HG03378 (cell line): ENCODE measurements at regions not wholly inside any gene's neighbourhood (a gene's known extent, or its start where the extent isn't known, plus 50 kb on each side); places are given as distances from the start of the nearest gene placed in this dataset.
"Not testable (repeated sequence)": the region's sequence is repeated elsewhere in the genome, so short reads cannot be mapped to it uniquely, and the experiment has no call there.

Experiments used
- ATAC-seq: cut with Tn5 transposase; IDR thresholded peaks from one replicate; pipeline ENCODE4 v1.9.1; 2021; ENCODE audit warnings: mild to moderate bottlenecking, moderate library complexity; ENCODE audit not compliant: unreplicated experiment

DNA sequence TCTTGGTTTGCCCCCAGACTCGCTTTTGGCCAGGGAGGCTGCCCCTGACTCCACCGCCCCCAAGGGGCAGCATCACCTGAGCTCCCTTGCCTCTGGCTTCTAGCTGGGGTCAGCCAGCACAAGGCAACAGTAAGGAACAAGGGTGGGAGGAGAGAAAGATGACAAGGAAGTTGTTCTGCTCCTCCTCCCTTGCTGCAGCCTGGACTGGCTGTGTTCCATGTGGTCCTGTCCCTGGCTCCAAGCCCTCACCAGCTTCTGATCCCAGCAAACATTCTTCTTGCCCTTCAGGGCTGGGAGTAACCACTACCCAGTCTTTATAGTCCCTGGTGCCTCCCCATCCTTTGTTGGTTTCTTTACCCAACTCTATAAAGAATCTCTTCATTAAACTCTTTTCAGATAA lies 100.3 kb upstream of the SPIN1 start:
- no peak for ATAC-seq

DNA sequence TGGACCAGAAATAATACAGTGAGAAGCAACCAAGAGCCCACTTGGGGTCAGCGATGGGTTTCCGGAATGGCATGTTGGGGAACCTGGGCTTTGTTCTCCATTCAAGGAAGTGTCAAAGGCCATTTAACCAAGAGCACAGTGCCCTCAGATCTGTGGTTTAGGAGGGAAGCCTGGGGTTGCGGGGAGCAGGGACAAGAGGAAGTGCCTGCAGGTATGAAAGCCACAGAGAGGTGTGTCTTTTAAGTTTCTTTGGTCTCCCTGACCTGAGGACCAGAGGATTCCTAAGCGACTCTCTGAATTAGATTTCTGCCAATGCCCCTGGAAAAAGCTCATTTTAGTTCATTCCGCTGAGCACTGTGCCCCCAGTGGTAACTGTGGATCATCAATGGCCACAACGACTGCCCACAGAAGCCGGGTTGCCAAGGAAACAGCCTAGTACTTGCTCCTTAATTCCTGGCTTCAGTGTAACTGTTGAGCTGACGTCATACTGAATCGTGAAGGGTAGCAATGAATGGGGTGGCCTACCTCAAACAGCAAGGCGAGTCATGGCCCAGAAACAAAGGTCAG lies 107.3 kb upstream of the SPIN1 start:
- no peak for ATAC-seq

DNA sequence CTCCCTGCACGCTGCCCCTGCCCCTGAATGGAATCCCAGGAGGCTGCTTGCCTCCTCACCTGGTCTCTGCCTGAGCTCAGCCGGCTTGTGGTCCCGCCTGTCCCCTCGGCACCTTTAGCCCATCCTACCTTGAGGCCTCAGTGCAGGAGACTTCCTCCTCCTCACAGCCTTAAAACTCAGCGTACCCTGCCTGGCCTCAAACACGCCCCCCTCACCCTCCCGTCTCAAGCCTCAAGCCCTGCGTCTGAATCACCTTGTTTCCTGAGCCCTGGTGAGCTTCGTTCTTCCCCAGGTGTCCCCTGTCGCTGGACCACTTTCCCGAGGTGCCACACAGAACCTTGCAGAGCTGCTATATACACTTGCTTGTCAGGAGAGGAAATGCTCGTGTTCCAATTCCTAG lies 110.2 kb upstream of the SPIN1 start:
- no peak for ATAC-seq

DNA sequence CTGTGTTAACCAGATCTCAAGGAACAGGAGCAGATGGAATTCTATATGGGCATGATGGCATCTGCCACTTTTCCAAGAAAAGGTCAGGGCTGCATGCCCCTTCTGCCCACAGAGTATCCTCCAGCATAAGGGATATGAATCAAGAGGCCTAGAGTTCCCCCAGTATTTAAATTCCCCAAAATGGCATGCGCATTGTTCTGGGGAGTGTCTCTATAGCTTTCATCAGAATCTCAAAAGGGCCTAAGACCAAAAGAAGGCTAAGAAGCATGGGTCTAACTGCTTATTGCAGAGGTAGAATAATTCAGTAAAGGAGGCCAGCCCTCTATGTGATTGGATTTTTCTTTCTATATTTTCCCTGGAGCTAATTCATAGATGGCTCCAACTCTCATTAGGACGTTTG lies 114.2 kb upstream of the SPIN1 start:
- no peak for ATAC-seq

DNA sequence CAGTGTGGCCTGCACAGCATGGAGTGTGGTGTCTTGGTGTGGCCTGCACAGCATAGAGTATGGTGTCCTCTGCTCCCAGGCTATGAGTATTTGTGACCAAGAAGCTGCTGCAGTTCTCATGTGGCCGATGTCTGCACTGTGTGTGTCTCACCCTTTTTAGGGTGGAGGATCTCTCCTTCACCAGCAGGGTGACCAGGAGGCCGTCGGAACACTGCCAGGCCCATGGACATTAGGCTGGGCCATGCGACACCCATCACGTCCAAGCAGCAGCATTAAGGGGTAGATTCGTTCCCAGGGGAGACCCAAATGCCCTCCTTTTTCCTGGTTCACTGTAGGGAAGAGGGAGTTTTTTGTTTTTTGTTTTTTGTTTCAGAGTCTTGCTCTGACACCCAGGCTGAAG lies 115.3 kb upstream of the SPIN1 start:
- no peak for ATAC-seq

DNA sequence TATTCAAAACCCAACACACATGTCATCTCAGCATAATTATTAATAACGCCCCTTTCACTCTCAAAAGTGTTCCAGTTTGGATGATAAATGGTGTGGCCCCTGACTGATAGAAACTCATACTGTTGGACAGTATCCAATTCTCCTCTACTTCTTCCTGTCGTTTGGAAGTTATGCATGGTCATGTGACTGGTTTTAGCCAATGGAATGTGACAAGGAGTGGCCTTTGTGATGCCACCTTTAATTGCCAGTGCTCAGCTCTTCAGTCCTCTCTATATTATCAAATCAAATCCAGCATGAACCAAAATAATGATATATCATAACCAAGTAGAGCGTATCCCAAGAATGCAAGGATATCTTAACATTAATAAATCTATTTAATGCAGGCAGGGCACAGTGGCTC lies 117.8 kb upstream of the SPIN1 start:
- no peak for ATAC-seq

DNA sequence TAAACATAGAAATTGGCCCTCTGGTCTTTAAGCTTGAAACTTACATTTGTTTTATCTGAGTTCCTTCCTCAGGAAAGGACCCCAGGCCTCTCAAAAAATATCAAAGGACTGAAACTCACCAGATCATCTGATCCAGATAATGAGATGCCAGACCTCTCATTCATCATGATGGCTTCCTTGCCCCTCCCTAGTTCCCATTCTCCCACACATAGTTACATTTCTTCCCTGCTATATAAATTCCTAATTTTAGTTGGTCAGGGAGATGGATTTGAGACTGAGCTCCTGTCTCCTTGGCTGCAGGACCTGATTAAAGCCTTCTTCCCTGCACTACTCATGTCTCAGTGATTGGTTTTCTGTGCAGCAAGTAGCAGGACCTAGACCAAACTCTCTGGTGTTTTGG lies 119.4 kb upstream of the SPIN1 start:
- ATAC-seq = no peak

DNA sequence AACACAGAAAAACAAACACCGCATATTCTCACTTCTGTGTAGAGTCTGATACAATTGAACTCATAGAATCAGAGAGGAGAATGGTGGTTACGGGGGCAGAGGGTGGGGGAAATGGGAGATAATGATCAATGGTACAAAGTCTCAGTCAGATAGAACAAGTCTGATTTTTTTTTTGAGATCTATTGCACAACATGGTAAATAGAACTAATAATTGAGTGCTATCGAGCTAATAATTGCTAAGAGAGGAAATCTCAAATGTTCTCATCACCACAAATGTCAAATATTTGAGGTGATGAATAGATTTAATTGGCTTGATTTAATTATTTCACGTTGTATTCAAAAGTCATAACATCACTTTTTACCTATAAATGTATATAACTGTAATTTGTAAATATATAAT lies 121.0 kb upstream of the SPIN1 start:
- no peak for ATAC-seq

DNA sequence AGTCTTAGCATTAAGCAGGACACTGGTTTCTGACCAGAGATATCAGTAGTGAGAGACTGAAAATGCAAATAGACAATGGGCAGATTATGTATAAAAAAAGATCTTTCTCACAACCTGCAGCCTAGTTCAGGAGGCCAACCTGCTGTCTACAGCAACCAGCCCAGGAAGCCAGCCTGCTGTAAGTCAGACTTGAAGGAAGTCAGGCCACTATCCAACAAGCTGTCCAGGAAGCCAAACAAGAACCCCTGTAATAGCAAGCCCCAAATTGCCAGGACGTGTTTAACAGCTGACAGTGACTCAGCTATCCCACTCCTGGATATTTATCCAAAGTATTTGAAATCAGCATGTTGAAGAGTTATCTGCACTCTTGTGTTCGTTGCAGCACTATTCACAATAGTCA lies 121.8 kb upstream of the SPIN1 start:
- ATAC-seq = no peak

DNA sequence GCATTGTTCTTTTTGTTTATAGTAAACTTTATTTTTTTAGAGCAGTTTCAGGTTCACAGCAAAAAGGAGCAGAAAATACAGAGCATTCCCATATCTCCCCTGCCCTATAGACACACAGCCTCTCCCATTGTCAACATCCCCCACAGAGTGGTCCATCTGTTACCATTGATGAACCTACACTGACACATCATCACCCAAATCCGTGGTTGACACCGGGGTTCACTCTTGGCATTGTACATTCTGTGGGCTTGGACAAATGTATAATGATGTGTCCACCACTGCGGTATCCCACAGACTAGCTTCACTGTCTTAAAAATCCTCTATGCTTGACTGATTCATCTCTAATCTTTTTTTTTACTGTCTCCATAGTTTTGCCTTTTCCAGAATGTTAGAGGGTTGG lies 120.7 kb upstream of the SPATA31C2 start:
- no peak for ATAC-seq

DNA sequence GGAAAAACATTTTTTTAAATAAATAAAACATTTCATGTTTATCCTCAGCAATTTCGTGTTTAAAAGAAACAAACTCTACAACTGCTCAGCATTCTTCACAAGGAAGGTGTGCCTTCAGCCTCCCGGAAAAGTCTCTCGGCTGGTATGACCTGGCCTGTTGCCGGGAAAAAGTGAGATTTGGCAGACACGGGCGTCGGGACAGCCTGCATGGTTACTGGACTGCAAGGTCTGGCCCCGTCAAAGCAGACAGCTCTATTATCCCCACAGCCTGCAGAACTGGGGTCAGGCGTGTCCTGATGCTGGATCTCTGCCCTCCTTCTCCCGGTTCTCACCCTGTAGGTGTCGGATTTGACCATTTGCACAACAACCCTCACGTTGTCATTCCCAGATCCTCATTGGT lies 120.3 kb upstream of the SPATA31C2 start:
- ATAC-seq = no peak

DNA sequence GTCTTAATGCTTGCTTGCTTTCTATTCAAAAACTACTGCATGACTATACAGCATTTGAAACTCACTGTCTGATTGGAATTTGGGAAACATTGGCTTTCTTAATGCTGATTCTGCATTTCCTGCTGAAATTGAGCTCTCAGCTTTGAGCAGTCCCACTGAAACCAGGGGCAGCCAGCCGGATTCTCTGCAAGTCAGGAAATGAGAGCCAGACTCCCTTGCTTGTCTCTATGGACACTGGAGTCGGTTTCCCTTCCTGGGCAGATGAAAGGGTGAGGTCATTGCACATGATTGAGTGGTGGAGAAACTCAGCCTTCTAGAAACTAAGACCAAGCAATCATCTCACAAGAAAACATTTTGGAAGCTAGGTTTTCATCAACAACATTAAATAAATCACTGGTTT lies 119.7 kb upstream of the SPATA31C2 start:
- no peak for ATAC-seq

DNA sequence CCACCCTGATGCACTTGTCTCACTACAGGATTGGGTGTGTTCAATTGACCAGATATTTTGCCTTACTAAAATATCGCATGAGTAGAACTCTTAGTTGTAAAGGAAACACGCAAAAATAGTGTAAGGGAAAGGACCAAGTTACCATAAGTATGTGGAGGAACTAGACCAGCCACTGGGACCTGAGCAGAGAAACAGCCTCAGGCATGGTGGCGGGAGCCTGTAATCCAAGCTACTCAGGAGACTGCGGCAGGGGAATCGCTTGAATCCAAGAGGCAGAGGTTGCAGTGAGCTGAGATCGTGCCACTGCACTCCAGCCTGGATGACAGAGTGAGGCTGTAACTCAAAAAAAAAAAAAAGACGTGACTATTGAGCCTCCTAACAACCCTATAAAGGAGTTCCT lies 117.9 kb upstream of the SPATA31C2 start:
- no peak for ATAC-seq

DNA sequence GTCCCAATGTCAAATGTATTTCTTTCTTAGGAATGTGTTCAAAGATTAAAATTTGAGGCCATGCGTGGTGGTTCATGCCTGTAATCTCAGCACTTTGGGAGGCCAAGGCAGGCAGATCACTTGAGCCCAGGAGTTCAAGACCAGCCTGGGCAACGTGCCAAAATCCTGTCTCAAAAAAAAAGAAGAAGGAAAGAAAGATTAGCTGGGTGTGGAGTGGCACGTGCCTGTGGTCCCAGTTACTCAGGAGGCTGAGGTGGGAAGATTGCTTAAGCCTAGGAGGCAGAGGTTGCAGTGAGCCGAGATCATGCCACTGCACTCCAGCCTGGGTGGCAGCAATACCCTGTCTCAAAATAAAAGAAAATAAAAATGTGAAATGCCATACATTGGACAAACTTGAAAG lies 117.5 kb upstream of the SPATA31C2 start:
- not testable (repeated sequence) for ATAC-seq

DNA sequence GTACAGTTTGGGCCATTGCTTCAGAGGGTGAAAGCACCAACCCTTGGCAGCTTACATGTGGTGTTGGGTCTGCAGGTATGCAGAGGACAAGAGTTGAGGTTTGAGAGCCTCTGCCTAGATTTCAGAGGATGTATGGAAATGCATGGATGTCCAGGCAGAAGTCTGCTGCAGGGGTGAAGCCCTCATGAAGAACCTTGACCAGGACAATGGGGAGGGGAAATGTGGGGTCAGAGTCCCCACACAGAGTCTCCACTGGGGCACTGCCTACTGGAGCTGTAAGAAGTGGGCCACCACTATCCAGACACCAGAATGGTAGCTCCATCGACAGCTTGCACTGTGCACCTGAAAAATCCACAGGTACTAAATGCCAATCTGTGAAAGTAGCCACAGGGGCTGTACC lies 113.6 kb upstream of the SPATA31C2 start:
- ATAC-seq = no peak

DNA sequence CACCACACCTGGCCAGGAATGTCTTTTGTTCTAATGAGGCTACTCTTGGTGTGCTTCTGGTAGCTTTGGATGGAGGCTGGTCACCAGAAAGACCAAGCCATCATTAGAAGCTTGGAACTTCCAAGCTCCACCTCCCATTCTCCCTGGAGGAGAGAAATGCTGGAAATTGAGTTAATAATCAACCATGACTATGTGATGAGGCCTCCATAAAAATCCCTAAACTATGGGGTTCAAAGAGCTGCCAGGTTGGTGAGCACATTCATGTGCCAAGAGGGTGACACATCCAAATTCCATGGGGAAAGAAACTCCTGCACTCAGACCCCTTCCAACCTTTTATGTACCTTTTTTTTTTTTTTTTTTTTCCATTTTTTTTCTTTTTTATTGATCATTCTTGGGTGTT lies 105.5 kb upstream of the SPATA31C2 start:
- no peak for ATAC-seq

DNA sequence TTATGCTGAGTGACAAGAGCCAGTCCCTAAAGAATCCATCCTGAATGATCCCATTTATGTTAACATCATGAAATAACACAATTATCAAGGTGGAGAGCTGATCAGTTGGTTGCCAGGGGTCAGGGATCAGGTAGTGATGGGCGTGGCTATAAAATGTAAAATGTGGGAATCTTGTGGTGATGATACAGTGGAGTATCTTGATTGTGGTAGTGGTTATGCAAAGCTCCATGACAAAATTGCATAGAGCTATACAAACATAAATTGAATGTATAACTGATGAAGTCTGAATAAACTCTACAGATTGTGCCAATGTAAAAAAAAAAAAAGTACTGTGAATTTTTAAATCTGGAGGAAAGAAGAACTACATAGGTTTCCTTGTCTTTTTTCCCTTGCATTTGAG lies 104.6 kb upstream of the SPATA31C2 start:
- no peak for ATAC-seq

DNA sequence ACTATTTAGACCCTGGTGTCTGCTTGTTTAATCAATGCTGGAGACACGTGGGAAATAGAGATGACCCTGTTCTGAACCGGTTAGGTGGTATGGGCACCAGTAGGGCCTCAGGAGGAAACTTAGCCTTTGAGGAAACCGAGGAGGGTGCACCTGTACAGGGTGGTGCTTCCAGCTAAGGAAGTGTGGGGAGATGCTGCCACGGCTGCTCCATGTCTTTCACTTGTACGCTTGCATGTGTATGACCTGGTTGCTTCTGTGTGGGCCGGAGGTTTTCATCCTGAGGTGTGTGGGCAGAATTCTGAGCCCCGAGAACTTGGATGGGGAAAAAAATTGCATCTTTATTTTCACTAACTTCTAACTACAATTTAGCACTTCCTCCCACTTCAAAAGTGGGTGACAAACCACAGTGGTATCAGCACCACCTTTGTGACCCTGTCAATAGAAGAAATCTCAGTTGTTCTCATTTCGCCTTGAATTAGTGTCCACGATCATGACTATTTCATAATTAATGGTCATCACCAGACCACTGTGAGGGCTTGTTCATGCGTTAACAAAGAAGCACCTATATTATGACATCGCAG lies 99.8 kb upstream of the SPATA31C2 start:
- no peak for ATAC-seq

DNA sequence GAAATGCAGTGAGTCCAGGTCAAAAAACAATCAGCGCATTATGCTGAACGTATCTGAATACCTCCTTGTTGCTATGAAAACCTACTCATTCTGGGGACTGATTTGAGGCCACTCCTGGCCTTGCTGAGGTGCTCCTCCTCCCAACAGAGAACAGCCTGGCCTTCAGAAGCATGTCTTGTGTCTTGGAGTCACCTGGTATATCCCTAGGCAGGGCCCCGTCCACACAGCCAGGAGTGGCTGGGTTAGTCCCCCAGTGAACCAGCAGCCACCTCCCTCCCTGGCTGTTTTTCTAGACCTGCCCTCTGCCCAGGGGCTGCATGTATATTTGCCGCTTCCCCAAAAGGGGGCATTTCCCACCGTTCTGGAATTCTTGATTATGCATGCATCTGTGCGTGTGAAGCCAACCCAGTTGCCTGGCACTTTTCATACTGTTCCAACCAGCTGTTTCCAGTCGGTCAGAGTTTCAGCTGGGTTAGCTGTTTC lies 99.2 kb upstream of the SPATA31C2 start:
- no peak for ATAC-seq

DNA sequence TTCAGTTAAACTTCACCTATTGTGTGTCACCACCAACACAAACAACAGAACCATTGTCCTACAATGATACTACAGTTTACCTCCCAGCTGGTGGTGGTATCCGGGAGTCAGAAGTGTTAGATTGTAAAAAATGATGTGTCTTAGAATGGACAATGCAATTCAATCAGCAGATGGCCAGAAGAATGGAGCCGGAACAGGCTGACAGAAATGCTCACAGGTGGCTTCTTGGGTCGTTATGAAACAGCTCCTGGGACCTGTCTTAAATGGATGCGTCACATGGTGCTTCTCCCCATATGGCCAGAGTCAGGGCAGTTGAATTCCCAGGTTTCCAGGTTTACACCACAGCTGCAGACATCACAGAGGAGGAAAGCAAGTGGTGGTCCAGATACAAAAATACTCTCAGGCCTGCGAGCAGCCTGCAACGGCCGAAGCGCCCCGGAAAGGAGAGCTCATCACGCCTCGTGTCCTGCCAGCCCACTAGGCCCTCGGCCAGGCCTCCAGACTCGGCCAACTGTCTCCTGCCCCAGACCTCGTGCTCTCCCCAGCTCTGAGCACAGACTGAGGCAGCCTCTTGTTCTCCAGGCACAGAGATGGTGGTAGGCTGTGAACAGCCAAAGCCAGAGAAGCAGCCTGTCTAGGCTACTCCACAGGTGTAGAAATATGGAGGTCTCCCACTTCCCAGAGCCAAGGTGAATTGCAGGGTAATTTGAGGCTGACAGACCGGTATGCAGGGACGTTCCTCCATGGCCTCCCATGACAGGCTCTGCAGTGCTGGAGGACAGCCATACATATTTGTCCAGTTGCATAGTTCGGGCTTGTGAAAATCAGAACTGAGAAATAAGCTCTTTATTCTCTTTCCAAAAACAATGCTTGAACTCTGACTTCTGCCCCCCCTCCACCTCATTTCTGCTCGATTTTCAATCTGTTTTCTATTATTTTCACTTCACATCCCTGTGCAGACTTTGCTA lies 98.5 kb upstream of the SPATA31C2 start:
- ATAC-seq = no peak

DNA sequence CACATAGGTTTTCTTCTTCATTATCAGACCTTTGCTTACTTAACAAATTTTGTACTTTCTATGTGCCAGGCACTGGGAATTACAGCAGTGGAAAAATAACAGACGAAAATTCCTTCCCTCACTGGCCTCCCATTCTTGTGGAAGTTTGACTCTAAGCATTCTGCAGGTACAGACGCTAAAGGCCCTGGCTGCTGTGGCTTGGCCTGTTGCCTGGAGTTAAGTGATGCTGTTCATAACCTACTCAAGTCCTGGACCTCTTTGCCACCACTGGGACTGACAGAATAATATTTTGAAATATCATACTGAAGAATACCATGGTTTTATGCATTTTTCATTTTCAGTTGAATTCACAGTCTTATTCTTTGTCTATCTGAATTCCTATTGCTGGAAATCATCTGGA lies 97.3 kb upstream of the SPATA31C2 start:
- no peak for ATAC-seq

DNA sequence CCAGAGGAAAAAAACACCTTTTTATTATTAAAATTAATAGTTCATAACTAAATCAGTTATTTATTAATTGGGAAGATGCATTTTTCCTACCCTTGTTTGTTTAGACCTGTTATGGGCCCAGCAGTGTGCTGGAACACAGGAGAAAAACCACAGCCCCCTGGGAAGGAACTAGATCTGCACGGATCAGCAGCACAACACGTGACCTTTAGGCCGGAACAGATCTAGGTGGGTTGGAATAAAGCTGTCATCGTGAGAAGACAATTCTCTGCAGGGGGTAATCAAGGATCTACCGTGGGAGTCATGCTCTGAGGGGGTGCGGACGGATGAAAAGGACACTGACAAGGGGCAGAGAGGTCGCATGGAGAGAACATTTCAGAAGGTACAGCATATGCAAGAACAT lies 95.8 kb upstream of the SPATA31C2 start:
- no peak for ATAC-seq
